Sciatic nerve (tissue), 2 donors: ENCODE measurements at regions not wholly inside any gene's neighbourhood (a gene's known extent, or its start where the extent isn't known, plus 50 kb on each side); places are given as distances from the start of the nearest gene placed in this dataset.
"Not testable (repeated sequence)": the region's sequence is repeated elsewhere in the genome, so short reads cannot be mapped to it uniquely, and the experiment has no call there.

Experiments used
- ATAC-seq: fragments of 200-7000 bp; cut with Tn5 transposase; one replicate; pipeline ENCODE4 v1.9.1; 2020; ENCODE audit warnings: mild to moderate bottlenecking, moderate library complexity
- DNase-seq: peaks from one replicate; pipeline ENCODE4 v3.0.0-alpha.2; 2020; ENCODE audit warnings: low spot score
- intact Hi-C: fragments of 100-400 bp; cut with DNase I; formaldehyde crosslinking; loops from one replicate; pipeline ENCODE4 v1.14.2; 2022
- donor health status: DM: no; HTN: no; CAD: no.
- donor health status: DM: no; HTN: no; CAD: no.

DNA sequence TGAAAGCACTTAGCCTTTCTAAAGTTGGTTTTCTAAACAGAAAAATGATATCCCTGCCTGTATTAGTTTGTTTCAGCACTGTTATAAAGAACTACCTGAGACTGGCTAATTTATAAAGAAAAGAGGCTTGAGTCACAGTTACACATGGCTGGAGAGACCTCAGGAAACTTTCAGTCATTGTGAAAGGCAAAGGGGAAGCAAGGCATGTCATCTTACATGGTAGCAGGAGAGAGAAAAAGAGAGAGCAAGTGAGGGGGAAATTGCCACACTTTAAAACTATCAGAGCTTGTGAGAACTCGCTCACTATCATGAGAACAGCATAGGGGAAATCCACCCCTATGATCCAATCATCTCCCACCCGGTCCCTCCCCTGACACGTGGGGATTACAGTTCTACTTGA is 64.9 kb downstream of the FAM170A start:
- intact Hi-C loops: no loop called here

GRCh38 chr5:119706049-119706448 is 76.7 kb downstream of the FAM170A start:
- no peak for ATAC-seq
- intact Hi-C loops: no loop called here
- DNase-seq: no peak

More for the DNA sequence above, 64.9 kb downstream of the FAM170A start:
- no peak for DNase-seq
- no peak for ATAC-seq

DNA sequence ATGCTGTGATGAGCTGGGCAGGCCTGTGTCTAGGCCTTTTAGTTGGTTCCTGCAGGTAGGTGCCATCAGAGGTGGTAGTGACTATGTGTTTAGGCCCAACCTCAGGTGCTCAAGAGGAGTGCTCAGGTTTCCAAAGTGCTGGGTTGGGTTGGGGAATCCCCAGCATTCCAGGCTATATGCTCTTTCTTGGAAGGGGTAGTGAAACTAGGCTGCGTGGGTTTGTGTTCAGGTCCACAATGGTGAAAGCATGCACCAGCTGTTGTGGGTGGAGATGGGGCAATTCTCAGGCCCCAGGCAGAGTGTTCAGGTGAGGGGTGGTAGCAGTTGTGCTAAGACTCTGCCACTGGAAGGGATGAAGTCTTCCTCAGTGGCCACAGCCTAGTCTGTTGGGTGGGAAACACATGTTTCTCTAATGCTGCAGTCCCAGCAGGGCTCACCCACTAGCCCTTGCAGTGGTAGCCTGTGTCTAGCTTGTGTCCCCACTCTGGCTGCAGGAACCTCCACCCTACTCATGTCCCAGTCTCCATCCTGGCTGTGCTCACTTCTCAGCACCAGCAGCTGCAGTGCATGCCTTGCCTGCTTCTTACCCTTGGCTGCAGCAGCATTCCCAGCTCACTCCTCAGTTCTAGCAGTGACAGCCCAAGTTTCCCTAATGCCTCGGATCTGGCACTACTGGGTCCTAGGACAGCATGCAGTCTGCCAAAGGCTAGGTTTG is 78.9 kb downstream of the FAM170A start:
- DNase-seq (no peak), ATAC-seq (peak; percentile 17)
- intact Hi-C loops: no loop called here

DNA sequence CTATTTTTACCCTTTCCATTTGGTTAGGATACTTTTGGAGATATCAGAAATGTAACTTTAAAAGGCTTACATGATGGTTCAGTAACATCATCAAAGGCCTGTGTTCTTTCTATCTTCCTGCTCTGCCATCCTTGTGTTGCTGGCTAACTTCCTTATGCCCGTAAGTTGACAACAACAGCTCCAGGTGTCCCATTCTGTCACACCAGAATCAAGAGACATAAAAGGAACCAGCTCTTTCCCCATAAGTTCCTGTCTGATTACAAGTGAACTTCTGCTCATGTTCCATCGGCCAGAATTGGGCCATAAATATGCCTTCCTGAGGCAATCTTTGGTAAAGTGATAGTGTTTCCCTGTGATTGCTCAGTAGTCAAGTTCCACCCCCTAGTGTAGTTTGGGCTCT is 92.4 kb downstream of the FAM170A start:
- ATAC-seq (no peak), DNase-seq (no peak)
- intact Hi-C loops: no loop called here

- intact Hi-C loops, ATAC-seq, DNase-seq: not testable (repeated sequence)
These were observed 95.9 kb downstream of the FAM170A start for GRCh38 chr5:119725291-119725690.

- intact Hi-C loops: no loop called here
- ATAC-seq (no peak), DNase-seq (no peak)
These were observed 97.2 kb downstream of the FAM170A start for GRCh38 chr5:119726544-119726943.

DNA sequence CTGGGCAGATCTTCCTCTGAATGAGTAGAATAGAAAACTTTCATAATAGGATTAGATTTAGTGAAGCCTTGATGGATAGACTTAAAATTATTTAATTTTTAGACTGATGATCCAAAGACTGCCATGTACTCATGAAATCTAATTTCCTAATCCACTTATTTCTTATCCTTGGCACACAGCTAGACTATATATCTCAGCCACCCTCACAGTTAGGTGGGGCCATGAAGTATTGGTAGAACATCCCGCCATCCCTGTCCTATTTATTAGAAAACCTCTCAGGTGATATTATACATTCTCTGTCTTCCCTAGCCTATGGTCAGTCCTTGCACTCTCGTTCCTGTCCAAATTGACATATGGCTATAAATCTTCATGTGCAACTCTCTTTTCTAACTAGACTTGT is 110.9 kb downstream of the FAM170A start:
- ATAC-seq: no peak
- no peak for DNase-seq
- intact Hi-C loops: no loop called here

GRCh38 chr5:119741691-119742090 is 112.3 kb downstream of the FAM170A start:
- no peak for DNase-seq
- intact Hi-C loops: no loop called here
- no peak for ATAC-seq

GRCh38 chr5:119742311-119742710 is 113.0 kb downstream of the FAM170A start:
- DNase-seq (no peak), ATAC-seq (no peak)
- intact Hi-C loops: no loop called here

DNA sequence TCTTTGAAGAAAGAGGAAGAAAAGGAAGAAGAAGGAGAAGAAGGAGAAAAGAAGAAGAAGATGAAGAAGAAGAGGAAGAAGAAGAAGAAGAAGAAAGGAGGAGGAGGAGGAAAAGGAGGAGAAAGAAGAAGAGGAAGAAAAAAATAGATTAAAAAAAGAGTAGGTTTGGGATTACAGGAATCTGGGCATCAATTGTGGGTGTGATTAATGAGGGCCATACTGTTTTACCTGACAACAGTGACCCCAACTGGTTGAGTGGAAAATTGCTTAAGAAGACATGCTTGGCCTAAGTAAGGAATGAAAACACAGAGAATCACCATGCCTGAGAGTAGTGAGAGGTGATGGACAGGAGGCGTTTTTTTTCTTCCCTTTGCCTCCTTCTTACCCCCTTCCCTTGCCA is 114.6 kb downstream of the FAM170A start:
- intact Hi-C loops: no loop called here
- DNase-seq (no peak), ATAC-seq (no peak)

DNA sequence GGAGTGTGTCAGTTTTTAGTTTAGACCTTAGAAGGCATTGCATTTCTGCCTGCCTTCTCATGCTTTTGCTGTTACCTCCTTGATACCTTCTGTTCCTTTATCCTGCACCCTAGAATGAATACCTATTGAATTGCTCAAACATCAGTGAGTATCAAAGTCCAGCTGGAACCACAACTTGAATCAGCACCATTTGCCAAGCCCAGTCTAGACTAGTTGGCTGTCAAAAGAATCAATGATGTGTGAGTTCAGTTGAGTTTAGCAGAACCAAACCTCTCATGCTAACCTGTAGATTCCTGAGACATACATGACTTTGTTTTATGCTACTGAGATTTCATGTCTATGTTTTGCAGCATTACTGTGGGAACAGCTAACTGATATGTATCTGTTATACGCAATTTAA is 116.6 kb downstream of the FAM170A start:
- intact Hi-C loops: no loop called here
- no peak for DNase-seq
- ATAC-seq: no peak

GRCh38 chr5:119746984-119747383 is 117.6 kb downstream of the FAM170A start:
- DNase-seq (no peak), ATAC-seq (no peak)
- intact Hi-C loops: no loop called here

- DNase-seq (no peak), ATAC-seq (no peak)
- intact Hi-C loops: no loop called here
These were observed 121.8 kb downstream of the FAM170A start for GRCh38 chr5:119750887-119751733.

DNA sequence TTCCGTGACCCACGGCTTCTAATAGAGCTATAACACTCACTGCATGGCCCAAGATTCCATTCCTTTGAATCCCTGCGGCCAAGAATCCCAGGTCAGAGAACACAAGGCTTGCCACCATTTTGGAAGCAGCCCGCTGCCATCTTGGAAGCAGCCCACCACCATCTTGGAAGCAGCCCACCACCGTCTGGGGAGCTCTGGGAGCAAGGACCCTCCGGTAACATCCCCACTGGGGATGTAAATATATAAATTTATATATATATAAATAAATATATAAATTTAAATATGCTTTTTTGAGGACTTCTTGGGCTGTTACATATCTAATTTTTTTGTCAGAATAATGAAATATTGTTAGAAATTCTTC is 122.4 kb downstream of the FAM170A start:
- intact Hi-C loops: no loop called here
- no peak for ATAC-seq
- DNase-seq: no peak

- DNase-seq (no peak), ATAC-seq (no peak)
- intact Hi-C loops: no loop called here
These were observed 123.8 kb downstream of the FAM170A start for GRCh38 chr5:119752921-119753886.

GRCh38 chr5:119754825-119755224 is 125.5 kb downstream of the FAM170A start:
- intact Hi-C loops, DNase-seq: not testable (repeated sequence)

DNA sequence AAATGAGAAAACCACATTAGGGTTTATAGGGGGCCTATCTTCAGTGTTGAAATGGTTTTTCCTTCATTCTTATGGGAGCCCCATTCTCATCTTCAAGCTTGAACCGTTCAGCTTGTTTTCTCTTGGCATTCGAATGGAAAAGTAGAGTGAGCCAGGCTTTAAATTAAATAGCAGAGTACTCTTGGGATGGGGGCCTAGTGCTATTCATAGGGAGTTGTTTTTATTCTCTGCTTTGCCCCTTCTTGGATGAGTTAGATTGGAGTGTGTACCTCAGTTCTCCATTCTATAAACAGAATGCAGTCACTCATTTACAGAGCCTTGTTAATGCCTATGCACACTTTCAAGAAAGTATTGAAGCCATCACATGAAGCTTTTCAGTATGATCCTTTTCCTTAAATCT is 127.9 kb downstream of the FAM170A start:
- intact Hi-C loops: no loop called here
- no peak for ATAC-seq

More at GRCh38 chr5:119754825-119755224, 125.5 kb downstream of the FAM170A start:
- ATAC-seq: not testable (repeated sequence)

GRCh38 chr5:119769695-119770693 is 140.6 kb downstream of the FAM170A start:
- DNase-seq, intact Hi-C loops, ATAC-seq: not testable (repeated sequence)

More for the DNA sequence above, 127.9 kb downstream of the FAM170A start:
- no peak for DNase-seq
